Anterior cingulate cortex (tissue), 58 donors: ENCODE measurements at regions not wholly inside any gene's neighbourhood (a gene's known extent, or its start where the extent isn't known, plus 50 kb on each side); places are given as distances from the start of the nearest gene placed in this dataset.
"Not testable (repeated sequence)": the region's sequence is repeated elsewhere in the genome, so short reads cannot be mapped to it uniquely, and the experiment has no call there.

Experiments used
- DNase-seq, 58 donors: peaks; one replicate each; lab custom pipeline; 2025; lab: John Stamatoyannopoulos, UW

GRCh38 chr3:20427268-20427667 is 241.3 kb upstream of the SGO1 start:
- not testable (repeated sequence) for DNase-seq

GRCh38 chr3:20425138-20425537 is 239.1 kb upstream of the SGO1 start:
- DNase-seq, result no peak

DNA sequence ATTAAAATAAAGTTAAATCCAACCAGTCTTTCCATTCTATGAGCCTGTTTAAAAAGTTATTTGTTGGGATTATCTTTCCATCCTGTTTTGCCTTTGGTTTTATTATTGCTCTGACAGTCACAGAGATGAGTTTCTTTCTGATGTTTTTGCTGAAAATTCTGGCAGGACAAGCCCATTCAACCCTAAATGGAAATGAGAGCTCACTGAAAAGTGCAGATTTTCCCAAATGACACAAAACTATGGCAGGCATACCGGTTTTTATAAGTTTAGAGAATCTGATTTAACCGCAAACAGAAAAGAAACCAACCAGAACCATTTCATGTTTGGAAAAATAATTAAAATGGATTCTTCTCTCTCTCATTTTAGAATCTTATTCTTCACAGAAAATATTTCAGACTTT is 238.1 kb upstream of the SGO1 start:
- DNase-seq, result no peak

DNA sequence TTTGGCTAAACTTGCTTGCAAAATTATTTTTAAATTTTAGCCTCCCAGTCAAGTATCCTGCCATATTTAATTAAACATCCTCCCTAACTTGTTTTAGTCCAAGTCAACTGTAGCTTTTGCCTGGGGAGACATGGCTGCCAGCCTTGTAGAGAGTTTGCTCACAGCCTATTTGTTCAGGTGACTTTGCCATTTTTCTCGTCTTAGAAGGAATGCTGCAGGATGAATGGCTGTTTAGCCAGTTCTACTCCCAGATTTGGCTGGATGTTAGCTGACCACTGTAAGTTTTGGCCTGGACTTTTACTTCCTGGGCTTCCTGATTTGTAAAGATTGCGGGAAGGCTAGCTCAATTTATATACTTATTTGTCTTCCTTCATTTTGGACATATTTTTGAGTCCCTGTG is 236.4 kb upstream of the SGO1 start:
- no peak for DNase-seq

GRCh38 chr3:20417388-20418108 is 231.5 kb upstream of the SGO1 start:
- DNase-seq, result no peak

DNA sequence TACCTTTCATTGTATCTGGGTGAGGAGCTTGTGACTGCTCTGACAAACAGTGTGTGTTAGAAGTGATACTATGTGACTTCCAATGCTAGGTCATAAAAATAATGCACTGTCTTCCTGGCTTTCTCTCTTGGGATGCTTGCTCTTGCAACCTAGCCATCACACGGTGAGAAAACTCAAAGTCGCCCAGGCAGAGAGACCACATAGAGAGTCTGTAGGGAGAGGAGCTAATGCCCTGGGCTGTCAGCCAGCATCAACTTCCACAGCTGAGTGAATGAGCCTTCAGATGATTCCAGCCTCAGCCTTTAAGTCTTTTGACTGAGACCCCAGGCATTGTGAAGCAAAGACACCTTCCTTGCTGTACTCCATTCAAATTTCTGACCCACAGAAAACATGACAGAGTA is 220.6 kb upstream of the SGO1 start:
- no peak for DNase-seq

GRCh38 chr3:20405744-20406143 is 219.7 kb upstream of the SGO1 start:
- no peak for DNase-seq

GRCh38 chr3:20405231-20405630 is 219.2 kb upstream of the SGO1 start:
- no peak for DNase-seq

- DNase-seq, result no peak
Measured at GRCh38 chr3:20404741-20405100, 218.7 kb upstream of the SGO1 start.

DNA sequence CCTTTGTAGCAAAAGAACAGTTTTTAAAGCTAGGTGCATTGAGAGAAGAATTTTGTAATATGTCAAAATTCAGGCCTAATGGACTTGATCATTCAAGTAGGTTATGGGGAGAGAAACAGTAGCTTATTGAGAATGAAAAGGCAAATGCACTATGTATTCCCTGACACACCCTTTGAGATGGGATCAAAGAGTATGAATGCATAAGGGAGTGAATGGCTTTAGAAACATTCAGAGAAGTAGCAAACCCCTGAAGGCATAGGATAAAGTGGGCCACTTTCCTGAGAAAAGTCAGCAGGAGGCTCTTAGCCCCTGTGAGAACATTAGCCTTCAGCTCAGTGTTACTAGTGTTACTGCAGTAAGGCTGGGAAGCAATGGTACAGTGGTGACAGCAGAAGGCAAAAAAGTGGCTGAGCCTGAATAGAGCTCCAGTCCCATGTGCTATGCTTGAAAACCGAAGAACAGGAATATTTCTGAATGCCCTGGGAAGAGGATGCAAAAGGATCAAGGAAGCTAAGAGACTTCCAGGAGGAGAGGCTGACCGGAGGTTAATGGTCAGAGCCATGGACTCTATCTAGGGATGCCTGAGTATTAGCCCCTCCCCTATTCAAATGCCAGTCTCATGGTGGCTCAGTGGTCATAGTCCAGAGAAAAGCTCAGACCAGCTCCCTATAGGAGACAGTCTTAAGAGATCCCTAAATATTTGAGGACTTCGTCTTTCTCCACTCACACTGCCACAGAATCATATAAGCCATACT is 218.2 kb upstream of the SGO1 start:
- DNase-seq, result no peak

DNA sequence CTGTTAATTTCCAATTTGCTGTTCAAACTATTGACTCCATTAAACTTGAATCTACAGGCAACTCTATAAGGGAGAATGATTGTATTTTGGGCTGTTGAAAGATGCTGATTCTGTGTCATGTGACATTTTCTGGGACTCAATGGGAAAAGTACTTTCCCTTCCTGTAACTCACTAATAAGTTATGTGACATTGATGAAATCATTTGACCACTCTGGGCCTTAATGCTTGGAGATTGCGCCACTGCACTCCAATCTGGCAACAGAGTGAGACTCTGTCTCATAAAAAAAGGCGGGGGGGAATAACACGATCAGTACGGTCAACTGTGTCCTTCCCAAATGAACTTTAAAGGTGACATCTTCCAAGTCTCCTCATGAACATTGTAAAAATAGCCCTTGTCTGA is 215.2 kb upstream of the SGO1 start:
- no peak for DNase-seq

GRCh38 chr3:20400686-20401085 is 214.7 kb upstream of the SGO1 start:
- no peak for DNase-seq

DNA sequence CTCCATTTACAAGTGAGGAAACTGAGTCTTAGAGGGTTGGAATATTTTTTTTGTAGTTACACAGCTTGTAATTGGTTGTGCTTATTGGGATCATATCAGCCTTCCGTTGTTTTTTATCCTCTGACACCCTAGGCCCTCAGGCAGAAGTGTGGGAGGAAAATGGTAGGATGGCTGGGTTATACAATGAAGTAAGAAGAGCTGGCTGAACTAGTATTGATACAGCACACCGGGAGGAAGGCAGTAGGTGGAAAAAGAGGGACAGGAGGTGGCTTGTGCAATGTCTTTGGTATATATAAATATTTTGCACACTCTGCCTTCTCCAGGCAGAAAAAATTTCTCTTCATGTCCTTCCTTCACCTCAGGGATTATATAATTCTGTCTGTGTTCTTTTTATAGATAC is 214.3 kb upstream of the SGO1 start:
- DNase-seq, result no peak

GRCh38 chr3:20396335-20396734 is 210.3 kb upstream of the SGO1 start:
- DNase-seq, result no peak

- no peak for DNase-seq
Measured at GRCh38 chr3:20395692-20396091, 209.7 kb upstream of the SGO1 start.

DNA sequence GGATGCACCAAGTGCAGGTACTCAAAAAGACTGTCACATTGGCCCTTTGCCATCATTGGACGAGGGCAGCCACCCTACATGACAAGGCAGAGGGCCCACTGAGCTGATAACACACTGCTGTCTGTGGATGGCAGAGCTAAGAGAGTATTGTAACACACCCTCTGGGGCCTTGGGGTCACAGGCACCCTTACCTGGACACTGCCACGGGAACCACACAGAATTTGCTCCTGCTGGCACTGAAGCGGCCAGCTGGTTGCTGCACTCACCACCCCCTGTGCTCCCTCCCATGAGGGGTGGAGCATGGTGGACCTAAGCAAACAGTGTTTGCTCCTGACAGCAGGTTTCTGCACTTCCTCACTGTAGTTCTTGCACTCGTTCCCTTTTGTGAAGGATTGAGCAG is 208.2 kb upstream of the SGO1 start:
- DNase-seq, result no peak

DNA sequence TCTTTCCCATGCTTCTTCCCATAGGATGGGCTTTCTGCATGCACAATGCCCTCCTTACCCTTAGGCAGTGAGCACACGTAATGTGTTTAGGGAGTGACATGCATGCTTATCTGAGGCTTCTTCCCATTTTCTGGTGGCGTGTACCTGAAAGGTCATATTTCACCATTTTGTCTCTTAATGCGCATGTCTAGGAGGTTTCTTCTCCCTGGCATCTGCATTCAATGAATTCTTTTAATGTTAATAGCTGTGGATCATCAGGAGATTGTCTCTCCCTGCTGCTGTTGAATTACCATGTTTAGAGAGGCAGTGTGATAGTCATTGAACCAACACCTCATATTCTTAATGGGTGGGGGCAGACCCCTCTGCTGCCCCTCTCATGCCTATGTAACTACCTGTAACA is 205.6 kb upstream of the SGO1 start:
- no peak for DNase-seq

DNA sequence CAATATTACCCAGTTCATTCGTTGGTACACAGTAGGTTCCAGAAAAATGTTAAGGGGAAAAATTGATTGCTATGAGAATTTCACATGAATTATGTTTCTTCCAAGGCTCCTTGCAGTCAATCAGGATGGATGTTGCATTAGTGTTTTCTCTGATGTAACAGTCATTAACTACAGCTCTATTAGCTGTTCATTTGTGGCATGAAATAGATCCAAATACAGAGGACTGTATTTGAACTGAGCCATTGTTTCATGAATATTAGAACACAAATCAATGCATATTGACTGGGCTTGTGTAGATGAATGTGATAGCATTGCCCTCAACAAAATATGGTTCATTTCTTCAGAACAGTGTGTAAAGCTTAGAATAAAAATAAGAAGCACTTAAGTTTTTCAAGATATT is 203.0 kb upstream of the SGO1 start:
- no peak for DNase-seq

- DNase-seq, result no peak
Measured at GRCh38 chr3:20380295-20380694, 194.3 kb upstream of the SGO1 start.

GRCh38 chr3:20378315-20378714 is 192.3 kb upstream of the SGO1 start:
- DNase-seq, result no peak

- no peak for DNase-seq
Measured at GRCh38 chr3:20376665-20377217, 190.7 kb upstream of the SGO1 start.

GRCh38 chr3:20375302-20375701 is 189.3 kb upstream of the SGO1 start:
- no peak for DNase-seq
